NCI-H1694 treated with DMSO at 0.1 percent for 48 hours (cell line): ENCODE measurements at regions not wholly inside any gene's neighbourhood (a gene's known extent, or its start where the extent isn't known, plus 50 kb on each side); places are given as distances from the start of the nearest gene placed in this dataset.

Experiments
- DNase-seq: peaks from one replicate; lab custom pipeline; 2025; lab: John Stamatoyannopoulos, UW

- DNase-seq: no peak
Observed at GRCh38 chr3:13152826-13153710, 79.8 kb upstream of the IQSEC1 start.

- no peak for DNase-seq
Observed at GRCh38 chr3:13150624-13151023, 77.4 kb upstream of the IQSEC1 start.

- DNase-seq: no peak
Observed at GRCh38 chr3:13149330-13150108, 76.3 kb upstream of the IQSEC1 start.

GRCh38 chr3:13148561-13149329, 75.5 kb upstream of the IQSEC1 start:
- DNase-seq: no peak

GRCh38 chr3:13148126-13148525, 74.9 kb upstream of the IQSEC1 start:
- DNase-seq: no peak

GRCh38 chr3:13147344-13147743, 74.1 kb upstream of the IQSEC1 start:
- DNase-seq: no peak

GRCh38 chr3:13146643-13147143, 73.5 kb upstream of the IQSEC1 start:
- DNase-seq: no peak

GRCh38 chr3:13145826-13146642, 72.8 kb upstream of the IQSEC1 start:
- DNase-seq: no peak

- no peak for DNase-seq
Observed at GRCh38 chr3:13145131-13145825, 72.0 kb upstream of the IQSEC1 start.

GRCh38 chr3:13144163-13145023, 71.2 kb upstream of the IQSEC1 start:
- DNase-seq: no peak

GRCh38 chr3:13143381-13144004, 70.3 kb upstream of the IQSEC1 start:
- DNase-seq: no peak

- no peak for DNase-seq
Observed at GRCh38 chr3:13142552-13143380, 69.5 kb upstream of the IQSEC1 start.

- no peak for DNase-seq
Observed at GRCh38 chr3:13141991-13142412, 68.8 kb upstream of the IQSEC1 start.

- no peak for DNase-seq
Observed at GRCh38 chr3:13141183-13141582, 68.0 kb upstream of the IQSEC1 start.

GRCh38 chr3:13140596-13140995, 67.4 kb upstream of the IQSEC1 start:
- no peak for DNase-seq

- DNase-seq: no peak
Observed at GRCh38 chr3:13139471-13140065, 66.3 kb upstream of the IQSEC1 start.

- no peak for DNase-seq
Observed at GRCh38 chr3:13138833-13139145, 65.6 kb upstream of the IQSEC1 start.
